Sigmoid colon (tissue), 6 donors: ENCODE measurements at regions not wholly inside any gene's neighbourhood (a gene's known extent, or its start where the extent isn't known, plus 50 kb on each side); places are given as distances from the start of the nearest gene placed in this dataset.

ENCODE experiments used
- DNase-seq: peaks from one replicate; pipeline ENCODE4 v3.0.0-alpha.2; 2019
- H3K27ac ChIP-seq, 4 donors: fragments of 200-600 bp; sonication (generic); one replicate each; pipeline ENCODE4 v1.5.1; 2016 to 2019; ENCODE audit warnings: mild to moderate bottlenecking in 1 of 4
- H3K27me3 ChIP-seq, 3 donors: fragments of 200-600 bp; sonication (generic); one replicate each; pipeline ENCODE4 v1.5.1; 2019; ENCODE audit warnings: mild to moderate bottlenecking in 1 of 3
- H3K36me3 ChIP-seq, 4 donors: fragments of 200-600 bp; sonication (generic); one replicate each; pipeline ENCODE4 v1.5.1; 2016 to 2019
- H3K4me1 ChIP-seq, 4 donors: fragments of 200-600 bp; sonication (generic); one replicate each; pipeline ENCODE4 v1.5.1; 2017 to 2019
- H3K4me3 ChIP-seq, 4 donors: fragments of 200-600 bp; sonication (generic); one replicate each; pipeline ENCODE4 v1.5.1; 2017 to 2019; ENCODE audit warnings: mild to moderate bottlenecking in 2 of 4, moderate library complexity in 1 of 4
- H3K9me3 ChIP-seq, 4 donors: fragments of 200-600 bp in 3 of 4; sonication (generic) in 3 of 4; one replicate each; pipeline versions ENCODE4 v1.5.1 to v1.6.1; 2013 to 2019
- CTCF ChIP-seq, 4 experiments: fragments of 450-650 bp in 3 of 4; fragments of 200-600 bp in 1 of 4; IDR thresholded peaks; one replicate each; pipeline ENCODE4 v1.5.1; 2016 to 2019; ENCODE audit warnings: antibody characterized with exemption in 4 of 4, mild to moderate bottlenecking in 3 of 4, moderate library complexity in 2 of 4
- EP300 ChIP-seq, 4 donors: sonication (generic); formaldehyde crosslinking; IDR thresholded peaks; one replicate each; pipeline ENCODE4 v1.6.1; 2017; ENCODE audit warnings: antibody characterized with exemption in 4 of 4
- POLR2A ChIP-seq, 2 donors: fragments of 450-650 bp; IDR thresholded peaks; one replicate each; pipeline ENCODE4 v1.6.1; 2016; ENCODE audit warnings: antibody characterized with exemption in 2 of 2, mild to moderate bottlenecking in 2 of 2, moderate library complexity in 2 of 2
- POLR2AphosphoS5 ChIP-seq, 4 donors: sonication (generic); formaldehyde crosslinking; IDR thresholded peaks; one replicate each; pipeline ENCODE4 v1.6.1; 2017; ENCODE audit warnings: antibody characterized with exemption in 4 of 4
- WGBS, 2 donors: extraction: QIAGEN DNeasy Blood & Tissue Kit; methylation state at CpG; one replicate each; pipeline ENCODE4 v1.1.7; 2013; 5-methylcytosine and 5-hydroxymethylcytosine counted together
- intact Hi-C: fragments of 100-400 bp; cut with DNase I; formaldehyde crosslinking; loops from one replicate; pipeline ENCODE4 v1.15.1; 2023
- donor health status: healthy with polysubstance abuse.
- donor health status: healthy.

- H3K36me3 ChIP-seq: no peaks in the 10 kb centered on the region
- WGBS, 2 donors: 23 to 59% methylated on average over 4 of the region's 4 CpGs
- no peak overlapping the region for H3K27ac ChIP-seq
These were observed 117.6 kb upstream of the ROBO1 start for GRCh38 chr3:79885407-79885806.

GRCh38 chr3:79884354-79884753 is 116.6 kb upstream of the ROBO1 start:
- DNase-seq: no peak
- intact Hi-C loops: no loop called here
- 14 to 62% methylated on average over 3 of the region's 3 CpGs for WGBS, 2 donors
- TF ChIP-seq CTCF (IDR thresholded peaks at IDR 0.05): no peak
- TF ChIP-seq EP300 (IDR thresholded peaks at IDR 0.05): no peak
- no peak for TF ChIP-seq POLR2AphosphoS5 (IDR thresholded peaks at IDR 0.05)
- TF ChIP-seq POLR2A (IDR thresholded peaks at IDR 0.05): no peak
- no peak overlapping the region for H3K4me3 ChIP-seq
- H3K27me3 ChIP-seq: no peaks in the 10 kb centered on the region
- H3K4me1 ChIP-seq: peaks cover 0 to 10% (median 5%) of the 10 kb centered on the region in 4 donors
- H3K36me3 ChIP-seq: no peaks in the 10 kb centered on the region
- no peaks in the 10 kb centered on the region for H3K9me3 ChIP-seq
- no peak overlapping the region for H3K27ac ChIP-seq

More at GRCh38 chr3:79885407-79885806, 117.6 kb upstream of the ROBO1 start:
- Histone ChIP-seq H3K4me3 (no peak overlapping the region), H3K9me3 (no peaks in the 10 kb centered on the region), H3K4me1 (peaks cover 0 to 10% (median 5%) of the 10 kb centered on the region in 4 donors), H3K27me3 (no peaks in the 10 kb centered on the region)
- intact Hi-C loops: no loop called here
- TF ChIP-seq POLR2AphosphoS5 (IDR thresholded peaks at IDR 0.05): no peak
- TF ChIP-seq EP300 (IDR thresholded peaks at IDR 0.05): no peak
- no peak for TF ChIP-seq CTCF (IDR thresholded peaks at IDR 0.05)
- no peak for TF ChIP-seq POLR2A (IDR thresholded peaks at IDR 0.05)
- no peak for DNase-seq

GRCh38 chr3:79881431-79881830 is 113.6 kb upstream of the ROBO1 start:
- H3K27me3 ChIP-seq: no peaks in the 10 kb centered on the region
- no peak overlapping the region for H3K4me3 ChIP-seq
- H3K36me3 ChIP-seq: no peaks in the 10 kb centered on the region
- no peak for TF ChIP-seq POLR2A (IDR thresholded peaks at IDR 0.05)
- no peak for TF ChIP-seq POLR2AphosphoS5 (IDR thresholded peaks at IDR 0.05)
- TF ChIP-seq EP300 (IDR thresholded peaks at IDR 0.05): no peak
- TF ChIP-seq CTCF (IDR thresholded peaks at IDR 0.05): no peak
- WGBS, 2 donors: 72 to 80% methylated on average over 1 of the region's 1 CpG
- no peak overlapping the region for H3K27ac ChIP-seq
- DNase-seq: no peak
- intact Hi-C loops: no loop called here
- H3K4me1 ChIP-seq: peaks cover 0 to 12% (median 5%) of the 10 kb centered on the region in 4 donors
- H3K9me3 ChIP-seq: no peaks in the 10 kb centered on the region

GRCh38 chr3:79878708-79879107 is 110.9 kb upstream of the ROBO1 start:
- Histone ChIP-seq H3K27ac (no peak overlapping the region), H3K36me3 (no peaks in the 10 kb centered on the region), H3K4me1 (peaks cover 0 to 4% (median 0%) of the 10 kb centered on the region in 4 donors), H3K27me3 (no peaks in the 10 kb centered on the region), H3K4me3 (no peak overlapping the region), H3K9me3 (no peaks in the 10 kb centered on the region)
- no peak for DNase-seq
- TF ChIP-seq POLR2A (IDR thresholded peaks at IDR 0.05): no peak
- TF ChIP-seq EP300 (IDR thresholded peaks at IDR 0.05): no peak
- no peak for TF ChIP-seq CTCF (IDR thresholded peaks at IDR 0.05)
- no peak for TF ChIP-seq POLR2AphosphoS5 (IDR thresholded peaks at IDR 0.05)
- 75 to 85% methylated on average over 4 of the region's 4 CpGs for WGBS, 2 donors
- intact Hi-C loops: no loop called here

- 91 to 92% methylated on average over 4 of the region's 4 CpGs for WGBS, 2 donors
- Histone ChIP-seq H3K4me1 (peaks cover 0 to 18% (median 6%) of the 10 kb centered on the region in 4 donors), H3K4me3 (no peak overlapping the region), H3K9me3 (no peaks in the 10 kb centered on the region), H3K36me3 (no peaks in the 10 kb centered on the region), H3K27ac (no peak overlapping the region), H3K27me3 (no peaks in the 10 kb centered on the region)
- intact Hi-C loops: no loop called here
- no peak for TF ChIP-seq CTCF (IDR thresholded peaks at IDR 0.05)
- no peak for TF ChIP-seq EP300 (IDR thresholded peaks at IDR 0.05)
- no peak for TF ChIP-seq POLR2A (IDR thresholded peaks at IDR 0.05)
- TF ChIP-seq POLR2AphosphoS5 (IDR thresholded peaks at IDR 0.05): no peak
- no peak for DNase-seq
These were observed 106.8 kb upstream of the ROBO1 start for GRCh38 chr3:79874646-79875045.
